ENCODE measurements at regions not wholly inside any gene's neighbourhood (a gene's known extent, or its start where the extent isn't known, plus 50 kb on each side); places are given as distances from the start of the nearest gene placed in this dataset.

DNA sequence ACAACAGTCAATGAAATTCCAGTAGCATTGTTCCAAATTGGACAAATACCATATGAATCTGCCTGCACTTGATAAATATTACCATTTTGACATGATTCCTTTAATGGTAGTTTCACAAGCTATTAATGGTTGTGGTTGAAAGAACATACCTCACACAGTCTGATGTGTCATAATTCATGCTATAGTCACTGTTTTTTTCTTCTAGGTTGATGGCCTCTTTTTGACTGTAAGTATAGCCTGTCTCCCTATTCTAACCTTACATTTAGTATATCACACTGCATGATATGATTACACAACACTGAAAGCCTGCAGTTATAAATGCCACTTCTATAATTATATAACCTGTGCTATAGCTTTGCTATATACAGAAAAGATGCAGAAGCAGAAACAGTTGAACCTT is 834.1 kb downstream of the NSUN3 start:
- H3K4me2 ChIP-seq (ENCODE audit: control insufficient read depth, extremely low read depth, insufficient read depth, low read depth, low read length), result no peak overlapping the region
- H3K79me2 ChIP-seq (ENCODE audit: control insufficient read depth, insufficient read depth, low read length), result no peaks in the 10 kb centered on the region
- H3K27ac ChIP-seq (ENCODE audit: control insufficient read depth, insufficient read depth, low read length), result no peak overlapping the region
- no peaks in the 10 kb centered on the region for H4K20me1 ChIP-seq (ENCODE audit: control insufficient read depth, extremely low read depth, insufficient read depth, low read length)
- DNase-seq (ENCODE audit: low read depth, low spot score) (no peak), FAIRE-seq (no peak)
- H3K4me1 ChIP-seq (ENCODE audit: control insufficient read depth, extremely low read depth, insufficient read depth, low read length), result no peaks in the 10 kb centered on the region
- no peaks in the 10 kb centered on the region for H3K27me3 ChIP-seq (ENCODE audit: control insufficient read depth, extremely low read depth, insufficient read depth, low read length)
- no peaks in the 10 kb centered on the region for H3K9me1 ChIP-seq (ENCODE audit: control insufficient read depth, extremely low read depth, insufficient read depth, low read length)
- H3K9ac ChIP-seq (ENCODE audit: control insufficient read depth, extremely low read depth, insufficient read depth, low read length), result no peak overlapping the region
- no peak overlapping the region for H2AFZ ChIP-seq (ENCODE audit: control insufficient read depth, low read length)
- no peaks in the 10 kb centered on the region for H3K9me3 ChIP-seq (ENCODE audit: control insufficient read depth, low read depth, low read length)
- dilution Hi-C loops (cut with MboI; ENCODE audit: extremely low pct_ligation_motif_present, low sequenced_read_pairs), result no loop called here
- TF ChIP-seq EZH2 (IDR thresholded peaks at IDR 0.05; ENCODE audit: low read length), result no peak
- TF ChIP-seq, protein P1, sequence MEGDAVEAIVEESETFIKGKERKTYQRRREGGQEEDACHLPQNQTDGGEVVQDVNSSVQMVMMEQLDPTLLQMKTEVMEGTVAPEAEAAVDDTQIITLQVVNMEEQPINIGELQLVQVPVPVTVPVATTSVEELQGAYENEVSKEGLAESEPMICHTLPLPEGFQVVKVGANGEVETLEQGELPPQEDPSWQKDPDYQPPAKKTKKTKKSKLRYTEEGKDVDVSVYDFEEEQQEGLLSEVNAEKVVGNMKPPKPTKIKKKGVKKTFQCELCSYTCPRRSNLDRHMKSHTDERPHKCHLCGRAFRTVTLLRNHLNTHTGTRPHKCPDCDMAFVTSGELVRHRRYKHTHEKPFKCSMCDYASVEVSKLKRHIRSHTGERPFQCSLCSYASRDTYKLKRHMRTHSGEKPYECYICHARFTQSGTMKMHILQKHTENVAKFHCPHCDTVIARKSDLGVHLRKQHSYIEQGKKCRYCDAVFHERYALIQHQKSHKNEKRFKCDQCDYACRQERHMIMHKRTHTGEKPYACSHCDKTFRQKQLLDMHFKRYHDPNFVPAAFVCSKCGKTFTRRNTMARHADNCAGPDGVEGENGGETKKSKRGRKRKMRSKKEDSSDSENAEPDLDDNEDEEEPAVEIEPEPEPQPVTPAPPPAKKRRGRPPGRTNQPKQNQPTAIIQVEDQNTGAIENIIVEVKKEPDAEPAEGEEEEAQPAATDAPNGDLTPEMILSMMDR (optimal IDR thresholded peaks at IDR 0.05 in 1 of 3, IDR thresholded peaks at IDR 0.05 in 1 of 3, conservative IDR thresholded peaks at IDR 0.05 in 1 of 3; ENCODE audit: extremely low read depth in 1 of 3, insufficient read depth in 2 of 3, low read length in 3 of 3), result no peak
- no peaks in the 10 kb centered on the region for H3K36me3 ChIP-seq (ENCODE audit: control insufficient read depth in 2 of 2, extremely low read depth in 1 of 2, insufficient read depth in 2 of 2, low read length in 2 of 2)
- no peak overlapping the region for H3K4me3 ChIP-seq (ENCODE audit: control insufficient read depth in 2 of 3, extremely low read depth in 1 of 3, insufficient read depth in 2 of 3, low read depth in 1 of 3, low read length in 3 of 3)

DNA sequence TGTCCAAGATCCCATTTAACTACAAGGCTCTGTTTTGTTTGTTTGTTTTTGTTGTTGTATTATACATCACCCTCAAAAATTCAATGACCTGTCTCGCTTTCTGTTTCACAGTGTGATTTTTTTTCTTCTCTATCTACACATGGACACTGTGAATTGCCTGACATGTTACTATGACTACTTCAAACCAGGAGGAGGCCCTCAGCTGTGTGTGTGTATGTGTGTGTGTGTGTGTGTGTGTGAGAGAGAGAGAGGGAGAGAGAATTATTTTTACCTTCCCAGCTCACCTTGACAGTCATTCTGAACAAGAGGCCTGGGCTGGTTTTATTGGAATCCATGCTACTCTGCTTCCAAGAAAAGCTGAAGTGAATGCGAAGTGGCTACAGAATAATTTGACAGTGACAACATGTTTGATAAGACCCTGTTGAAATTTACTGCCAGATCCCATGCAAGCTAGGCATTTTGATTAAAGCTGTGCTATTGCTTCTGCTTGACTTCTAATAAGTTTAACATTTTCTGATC is 841.4 kb downstream of the NSUN3 start:
- DNase-seq (ENCODE audit: low read depth, low spot score), result no peak
- H3K27ac ChIP-seq (ENCODE audit: control insufficient read depth, insufficient read depth, low read length), result no peak overlapping the region
- H3K4me1 ChIP-seq (ENCODE audit: control insufficient read depth, extremely low read depth, insufficient read depth, low read length), result no peaks in the 10 kb centered on the region
- dilution Hi-C loops (cut with MboI; ENCODE audit: extremely low pct_ligation_motif_present, low sequenced_read_pairs), result no loop called here
- H3K36me3 ChIP-seq (ENCODE audit: control insufficient read depth in 2 of 2, extremely low read depth in 1 of 2, insufficient read depth in 2 of 2, low read length in 2 of 2), result no peaks in the 10 kb centered on the region
- no peaks in the 10 kb centered on the region for H3K9me3 ChIP-seq (ENCODE audit: control insufficient read depth, low read depth, low read length)
- H3K4me3 ChIP-seq (ENCODE audit: control insufficient read depth in 2 of 3, extremely low read depth in 1 of 3, insufficient read depth in 2 of 3, low read depth in 1 of 3, low read length in 3 of 3), result no peak overlapping the region
- H3K9ac ChIP-seq (ENCODE audit: control insufficient read depth, extremely low read depth, insufficient read depth, low read length), result no peak overlapping the region
- no peaks in the 10 kb centered on the region for H3K9me1 ChIP-seq (ENCODE audit: control insufficient read depth, extremely low read depth, insufficient read depth, low read length)
- H3K79me2 ChIP-seq (ENCODE audit: control insufficient read depth, insufficient read depth, low read length), result no peaks in the 10 kb centered on the region
- TF ChIP-seq, protein P1 (optimal IDR thresholded peaks at IDR 0.05 in 1 of 3, IDR thresholded peaks at IDR 0.05 in 1 of 3, conservative IDR thresholded peaks at IDR 0.05 in 1 of 3; ENCODE audit: extremely low read depth in 1 of 3, insufficient read depth in 2 of 3, low read length in 3 of 3), result no peak
- no peak for TF ChIP-seq EZH2 (IDR thresholded peaks at IDR 0.05; ENCODE audit: low read length)
- H3K27me3 ChIP-seq (ENCODE audit: control insufficient read depth, extremely low read depth, insufficient read depth, low read length), result no peaks in the 10 kb centered on the region
- no peaks in the 10 kb centered on the region for H4K20me1 ChIP-seq (ENCODE audit: control insufficient read depth, extremely low read depth, insufficient read depth, low read length)
- H2AFZ ChIP-seq (ENCODE audit: control insufficient read depth, low read length), result no peak overlapping the region
- FAIRE-seq, result no peak
- H3K4me2 ChIP-seq (ENCODE audit: control insufficient read depth, extremely low read depth, insufficient read depth, low read depth, low read length), result no peak overlapping the region

Measured in keratinocyte (primary cell).